M059J (cell line): ENCODE measurements at regions not wholly inside any gene's neighbourhood (a gene's known extent, or its start where the extent isn't known, plus 50 kb on each side); places are given as distances from the start of the nearest gene placed in this dataset.

Experiments
- DNase-seq: peaks from one replicate; pipeline ENCODE4 v3.0.0-alpha.2; 2012; ENCODE audit warnings: low read depth

- DNase-seq, result no peak
Measured at GRCh38 chr15:77796046-77796729, 163.5 kb upstream of the LINGO1 start.

- no peak for DNase-seq
Measured at GRCh38 chr15:77795446-77795845, 162.7 kb upstream of the LINGO1 start.

- no peak for DNase-seq
Measured at GRCh38 chr15:77791941-77792340, 159.2 kb upstream of the LINGO1 start.

- DNase-seq, result no peak
Measured at GRCh38 chr15:77790481-77790880, 157.8 kb upstream of the LINGO1 start.

GRCh38 chr15:77786956-77787355 is 154.2 kb upstream of the LINGO1 start:
- no peak for DNase-seq

- DNase-seq, result no peak
Measured at GRCh38 chr15:77786181-77786890, 153.6 kb upstream of the LINGO1 start.

- peak; percentile 36 for DNase-seq
Measured at GRCh38 chr15:77784361-77785292, 151.9 kb upstream of the LINGO1 start.

GRCh38 chr15:77783636-77784035 is 150.9 kb upstream of the LINGO1 start:
- DNase-seq, result no peak

GRCh38 chr15:77782691-77783090 is 150.0 kb upstream of the LINGO1 start:
- DNase-seq, result no peak

- DNase-seq, result no peak
Measured at GRCh38 chr15:77781946-77782240, 149.2 kb upstream of the LINGO1 start.

GRCh38 chr15:77781151-77781945 is 148.6 kb upstream of the LINGO1 start:
- no peak for DNase-seq

GRCh38 chr15:77778802-77779201 is 146.1 kb upstream of the LINGO1 start:
- DNase-seq, result no peak

GRCh38 chr15:77775837-77776236 is 143.1 kb upstream of the LINGO1 start:
- no peak for DNase-seq

GRCh38 chr15:77775373-77775772 is 142.7 kb upstream of the LINGO1 start:
- DNase-seq, result no peak

- DNase-seq, result no peak
Measured at GRCh38 chr15:77774350-77774749, 141.6 kb upstream of the LINGO1 start.

- DNase-seq, result no peak
Measured at GRCh38 chr15:77773903-77774302, 141.2 kb upstream of the LINGO1 start.

- no peak for DNase-seq
Measured at GRCh38 chr15:77772641-77773402, 140.1 kb upstream of the LINGO1 start.

- DNase-seq, result no peak
Measured at GRCh38 chr15:77771616-77772015, 138.9 kb upstream of the LINGO1 start.

GRCh38 chr15:77769700-77770099 is 137.0 kb upstream of the LINGO1 start:
- no peak for DNase-seq

GRCh38 chr15:77768521-77769078 is 135.9 kb upstream of the LINGO1 start:
- no peak for DNase-seq

GRCh38 chr15:77768107-77768506 is 135.4 kb upstream of the LINGO1 start:
- DNase-seq, result no peak
